T-helper 2 cell (primary cell): ENCODE measurements at regions not wholly inside any gene's neighbourhood (a gene's known extent, or its start where the extent isn't known, plus 50 kb on each side); places are given as distances from the start of the nearest gene placed in this dataset.
"Not testable (repeated sequence)": the region's sequence is repeated elsewhere in the genome, so short reads cannot be mapped to it uniquely, and the experiment has no call there.

Experiments
- DNase-seq, 5 experiments: peaks; one replicate each; pipeline versions ENCODE4 v3.0.0 to v3.0.0-alpha.2; 2012 to 2022

DNA sequence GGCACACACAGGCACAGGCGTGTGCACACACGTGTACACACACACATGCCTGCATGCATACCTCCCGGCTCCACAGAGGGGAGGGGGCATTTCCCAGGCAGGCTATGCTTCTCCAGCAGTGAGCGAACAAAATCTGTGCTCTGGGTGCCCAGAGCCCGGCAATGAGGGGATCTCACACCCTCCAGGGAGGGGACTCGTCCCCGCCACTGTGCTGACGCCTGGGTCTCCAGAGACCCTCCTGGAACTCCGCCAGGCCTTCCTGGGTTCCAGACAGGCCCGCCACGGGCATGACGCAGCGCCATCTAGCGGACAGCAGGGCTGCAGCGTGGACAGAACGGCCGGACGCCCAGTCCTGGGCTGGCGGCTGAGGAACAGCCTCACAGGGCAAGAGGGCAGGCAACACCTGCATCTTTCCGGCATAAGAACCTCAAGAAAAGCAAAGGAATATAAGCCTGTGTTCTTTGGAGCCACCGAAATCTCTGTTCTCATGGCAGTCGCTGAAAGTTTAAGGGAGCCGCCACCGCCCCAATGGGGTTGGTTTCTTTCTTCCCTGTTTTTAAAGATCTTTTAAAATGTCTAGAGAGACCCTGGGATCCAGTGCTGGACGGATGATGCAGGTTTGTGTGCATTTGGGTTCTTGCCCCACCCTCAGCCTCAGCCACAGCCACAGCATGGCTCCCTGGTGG is 135.6 kb upstream of the PPP1R26 start:
- peak in 4 of 5 experiments; percentile 9 to 30 (median 22) for DNase-seq

GRCh38 chr9:135344523-135344901 is 135.1 kb upstream of the PPP1R26 start:
- DNase-seq = no peak

GRCh38 chr9:135344915-135345500 is 134.6 kb upstream of the PPP1R26 start:
- no peak for DNase-seq

DNA sequence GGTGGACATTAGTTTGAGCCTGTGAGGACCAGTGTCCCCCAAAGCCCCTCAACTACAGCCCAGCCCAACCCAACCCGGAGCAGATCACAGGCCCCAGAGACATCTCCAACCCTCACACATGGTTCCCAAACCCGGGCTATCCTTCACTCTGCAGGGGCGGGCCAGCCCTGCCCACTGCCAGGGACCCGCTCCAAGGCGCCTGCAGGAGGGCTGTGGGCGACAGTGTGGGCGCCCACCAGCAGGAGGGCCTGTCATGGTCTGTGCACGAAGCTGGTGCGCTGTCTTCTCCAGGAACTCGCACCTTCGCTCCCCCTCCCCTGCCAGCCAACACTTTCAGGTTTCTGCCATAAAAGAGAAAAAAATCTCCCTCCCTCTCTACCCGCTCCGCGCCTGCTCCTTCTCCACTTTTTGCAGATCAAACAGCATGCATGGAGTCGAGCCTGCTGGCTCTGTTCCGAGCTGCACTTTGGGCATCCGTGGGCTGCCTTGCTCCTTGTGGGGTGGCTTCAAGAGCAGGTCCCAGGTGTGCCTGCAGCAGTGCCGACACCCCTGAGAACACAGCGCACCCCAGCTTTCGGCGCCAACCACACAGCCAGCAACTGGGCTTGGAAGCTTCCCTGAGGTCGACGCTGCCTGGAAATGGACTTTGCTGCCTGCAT is 133.7 kb upstream of the PPP1R26 start:
- DNase-seq = no peak

DNA sequence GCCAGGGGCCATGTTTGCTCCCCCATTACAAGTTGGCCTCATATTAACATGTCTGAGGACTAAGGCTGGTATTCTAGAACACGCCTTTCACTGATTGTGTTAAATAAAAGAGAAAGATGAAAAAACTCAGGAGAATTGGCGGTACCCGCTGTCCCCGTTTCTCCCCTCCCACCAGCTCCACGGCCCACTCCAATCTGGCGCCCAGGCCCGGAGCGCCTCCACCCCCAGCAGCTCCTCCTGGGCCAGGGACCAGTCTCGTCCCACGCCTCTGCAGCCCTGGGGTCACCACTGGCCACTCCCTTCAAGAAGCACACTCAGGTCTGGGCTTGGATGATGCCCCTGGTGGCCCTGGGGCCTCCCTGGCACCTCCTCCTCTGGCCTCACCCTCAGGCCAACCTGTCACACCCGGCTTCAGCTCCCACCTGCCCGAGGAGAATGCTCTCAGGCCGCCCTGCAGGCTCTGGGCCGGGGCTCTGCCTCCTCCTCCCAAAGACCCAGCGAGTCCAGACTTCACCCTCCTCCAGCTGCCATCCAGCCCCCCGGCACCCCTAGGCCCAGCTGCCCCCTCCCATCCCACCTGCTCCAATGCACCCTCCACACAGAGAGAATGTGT is 133.0 kb upstream of the PPP1R26 start:
- no peak for DNase-seq

GRCh38 chr9:135347461-135347860 is 132.1 kb upstream of the PPP1R26 start:
- DNase-seq = no peak

DNA sequence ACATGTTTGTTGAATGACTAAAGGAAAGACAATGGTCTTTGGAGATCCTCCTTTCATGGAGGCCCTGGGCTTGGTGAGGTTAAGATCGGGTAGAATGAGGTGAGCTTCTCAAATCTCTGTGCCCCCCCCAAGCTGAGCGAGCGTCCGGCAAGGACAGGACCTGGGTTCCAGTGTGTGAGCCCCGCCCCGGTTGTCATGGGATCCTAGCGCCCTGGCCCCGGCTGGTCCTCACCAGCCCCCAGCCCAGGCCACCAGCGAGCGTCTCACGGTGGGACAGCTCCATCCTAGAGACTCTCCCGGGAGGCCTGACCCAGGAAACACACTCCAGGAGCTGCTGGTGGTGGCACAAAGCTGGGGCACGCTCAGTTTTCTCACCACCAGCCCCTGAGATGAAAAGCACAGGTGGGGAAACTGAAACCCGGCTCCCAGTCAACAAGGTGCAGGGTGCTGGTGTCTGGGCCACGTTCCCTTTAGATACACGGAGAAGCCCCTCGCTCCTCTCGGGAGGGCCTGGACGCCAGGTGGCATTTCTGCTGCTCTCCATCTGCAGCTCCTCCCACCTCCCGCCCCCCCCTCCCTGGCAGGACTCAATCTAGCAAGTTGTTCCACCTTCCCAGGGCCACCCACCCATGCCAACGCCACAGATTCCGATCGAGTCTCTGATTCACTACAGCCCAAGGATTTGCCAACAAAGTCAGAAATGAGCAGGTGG is 131.3 kb upstream of the PPP1R26 start:
- no peak for DNase-seq

- no peak for DNase-seq
Observed at GRCh38 chr9:135348788-135349150, 130.8 kb upstream of the PPP1R26 start.

DNA sequence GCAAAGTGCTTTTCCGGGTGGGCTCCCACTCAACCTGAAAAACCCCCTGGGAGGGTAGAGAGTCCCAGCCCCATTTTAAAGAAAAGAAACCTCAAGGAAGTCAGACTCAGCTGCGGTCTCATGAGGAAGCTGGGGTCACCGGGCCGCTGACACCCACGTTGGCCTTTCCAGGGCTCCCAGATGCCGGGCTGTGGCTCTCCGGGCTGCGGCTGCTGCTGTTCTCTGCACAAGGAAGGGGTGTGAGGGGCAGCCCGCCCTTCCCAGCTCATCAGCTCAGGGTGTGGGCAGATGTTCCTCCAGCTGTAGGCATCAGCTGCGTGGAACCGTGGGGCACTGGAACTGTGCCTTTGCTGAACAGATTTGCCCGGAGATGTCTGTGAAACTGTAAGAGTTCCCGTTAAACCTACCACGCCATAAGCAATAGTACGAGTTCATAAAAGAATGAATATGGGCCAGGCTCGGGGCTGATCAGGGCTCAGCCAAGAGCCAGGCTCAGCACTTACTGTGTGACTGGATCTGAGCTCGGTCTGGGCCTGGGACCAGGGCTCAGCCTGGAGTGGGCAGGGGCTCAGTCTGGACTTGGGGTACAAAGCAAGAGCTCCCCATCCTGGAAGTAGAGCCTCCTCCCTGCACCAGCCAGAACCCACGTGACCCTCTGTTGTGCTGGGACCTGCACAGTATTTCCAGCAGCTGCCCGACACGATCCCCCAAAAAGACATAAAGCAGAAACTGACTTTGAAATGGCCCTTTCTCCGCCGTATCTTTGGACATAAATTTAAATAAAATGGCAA is 130.2 kb upstream of the PPP1R26 start:
- DNase-seq = no peak

- DNase-seq = no peak
Observed at GRCh38 chr9:135350003-135350315, 129.6 kb upstream of the PPP1R26 start.

DNA sequence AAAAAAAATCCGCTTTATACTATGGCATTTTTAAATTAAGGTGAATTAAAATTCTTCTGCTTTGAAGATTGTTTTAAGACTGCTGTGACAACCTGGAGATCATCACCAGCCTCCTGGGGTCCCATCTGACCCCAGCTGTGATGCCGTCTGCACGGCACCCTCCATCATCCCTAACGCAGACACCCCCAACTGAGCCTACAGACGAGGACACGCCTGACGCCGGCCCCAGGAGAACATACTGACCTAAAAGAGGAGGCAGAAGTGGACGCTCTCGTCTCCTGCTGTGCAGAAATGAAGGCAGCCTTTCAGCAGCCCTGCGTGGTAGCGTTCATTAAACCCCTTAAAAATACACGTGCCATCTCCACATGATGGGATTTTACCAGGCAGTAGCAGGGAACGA is 125.6 kb upstream of the PPP1R26 start:
- no peak for DNase-seq

- DNase-seq = no peak
Observed at GRCh38 chr9:135355521-135356011, 124.0 kb upstream of the PPP1R26 start.

GRCh38 chr9:135356021-135356420 is 123.6 kb upstream of the PPP1R26 start:
- DNase-seq = no peak

DNA sequence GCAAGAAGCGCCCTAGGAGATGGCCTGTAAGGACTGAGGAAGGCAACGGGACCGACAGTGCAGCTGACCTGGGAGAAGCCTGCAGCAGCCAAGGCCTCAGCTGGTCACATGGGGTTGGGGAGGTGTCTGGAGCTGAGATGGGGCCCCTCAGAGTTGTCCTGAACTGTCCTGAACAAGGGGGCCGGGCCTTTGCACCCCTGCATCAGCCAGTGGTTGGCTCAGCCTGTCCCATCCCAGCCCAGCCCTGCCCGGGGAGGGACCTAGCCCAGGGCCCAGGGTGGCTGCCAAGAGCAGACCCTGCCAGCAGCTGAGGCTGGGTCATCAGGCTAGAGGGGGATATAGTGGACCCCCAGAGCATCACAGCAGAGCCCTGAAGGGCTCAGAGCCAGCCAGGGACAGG is 122.8 kb upstream of the PPP1R26 start:
- DNase-seq = no peak

- DNase-seq = no peak
Observed at GRCh38 chr9:135357863-135358551, 121.6 kb upstream of the PPP1R26 start.

DNA sequence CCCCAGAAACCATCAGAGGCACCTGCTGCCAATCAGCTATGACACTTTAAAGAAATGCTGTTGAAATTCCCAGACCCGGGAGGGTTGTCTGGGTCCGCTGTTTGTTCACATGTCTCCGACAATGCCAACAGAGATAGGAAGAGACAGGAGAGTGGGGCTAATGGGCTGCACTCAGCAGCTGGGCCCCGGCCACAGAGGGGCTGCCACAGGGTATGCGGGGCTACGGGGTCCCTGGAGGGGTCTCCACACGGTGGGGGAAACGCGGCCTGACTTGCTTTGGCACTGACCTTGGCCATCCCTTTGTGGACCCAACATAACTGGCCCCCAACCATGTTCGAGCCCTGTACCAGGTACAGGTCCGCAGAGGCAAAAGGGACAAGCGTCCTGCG is 121.0 kb upstream of the PPP1R26 start:
- DNase-seq = no peak

GRCh38 chr9:135359764-135360163 is 119.8 kb upstream of the PPP1R26 start:
- DNase-seq = peak in 1 of 5 experiments; percentile 71

DNA sequence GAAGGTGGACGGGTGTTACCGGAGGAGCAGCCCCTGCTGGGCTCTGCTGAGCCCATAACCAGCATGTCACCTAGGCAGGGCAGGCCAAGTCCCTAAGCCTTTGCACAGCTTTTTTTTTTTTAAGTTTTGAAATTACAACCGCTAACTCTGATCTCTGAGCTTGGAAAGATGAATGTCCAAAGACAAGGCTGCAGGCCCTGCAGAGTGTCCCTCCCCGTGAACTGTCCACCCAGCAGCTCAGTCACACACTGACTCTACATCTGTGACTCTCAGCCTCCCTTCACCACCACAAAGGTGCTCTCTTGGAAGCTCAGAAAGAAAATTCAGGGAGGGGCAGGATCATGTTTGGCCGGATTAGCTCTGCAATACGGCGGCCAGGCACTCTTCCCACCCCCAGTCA is 119.0 kb upstream of the PPP1R26 start:
- DNase-seq = no peak

- not testable (repeated sequence) for DNase-seq
Observed at GRCh38 chr9:135361668-135362067, 117.9 kb upstream of the PPP1R26 start.

DNA sequence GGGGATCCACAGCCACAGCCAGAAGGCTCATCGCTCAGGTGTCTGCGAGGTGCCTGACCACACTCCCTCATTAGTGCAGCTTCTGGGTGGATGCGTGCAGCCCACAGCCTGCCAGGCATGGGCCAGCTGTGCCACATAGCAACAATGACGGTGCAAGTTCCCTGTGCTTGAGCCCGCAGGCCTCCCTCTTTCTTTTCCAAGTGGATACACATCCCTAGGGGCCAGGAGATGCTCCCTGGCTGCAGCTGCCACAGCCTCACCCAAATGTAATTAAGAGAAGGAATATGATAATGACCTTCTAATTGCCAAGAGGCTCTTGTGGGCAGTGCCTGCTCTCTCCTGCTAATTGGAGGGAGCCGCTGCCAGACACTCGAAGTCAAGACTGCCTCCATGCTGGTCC is 116.0 kb upstream of the PPP1R26 start:
- no peak for DNase-seq

- DNase-seq = no peak
Observed at GRCh38 chr9:135365013-135365768, 114.4 kb upstream of the PPP1R26 start.
